Hippocampal formation (tissue), 2 donors: ENCODE measurements at regions not wholly inside any gene's neighbourhood (a gene's known extent, or its start where the extent isn't known, plus 50 kb on each side); places are given as distances from the start of the nearest gene placed in this dataset.

Experiments
- DNase-seq, 2 donors: peaks; one replicate each; lab custom pipeline; 2025; lab: John Stamatoyannopoulos, UW

DNA sequence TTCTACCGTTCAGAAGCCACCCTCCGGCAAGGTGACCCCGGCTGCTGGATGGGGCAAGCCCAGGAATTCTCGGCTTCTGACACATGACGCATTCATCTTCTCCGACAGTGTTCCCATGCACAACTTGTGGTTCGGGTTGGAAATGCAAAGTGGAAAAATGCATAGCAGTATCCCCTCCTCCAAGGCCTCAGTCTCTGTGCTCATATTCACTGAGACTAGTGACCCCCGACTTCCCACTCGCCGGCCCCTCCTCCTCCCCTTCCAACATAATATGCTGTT lies 70.0 kb upstream of the NTM start:
- DNase-seq, result no peak

DNA sequence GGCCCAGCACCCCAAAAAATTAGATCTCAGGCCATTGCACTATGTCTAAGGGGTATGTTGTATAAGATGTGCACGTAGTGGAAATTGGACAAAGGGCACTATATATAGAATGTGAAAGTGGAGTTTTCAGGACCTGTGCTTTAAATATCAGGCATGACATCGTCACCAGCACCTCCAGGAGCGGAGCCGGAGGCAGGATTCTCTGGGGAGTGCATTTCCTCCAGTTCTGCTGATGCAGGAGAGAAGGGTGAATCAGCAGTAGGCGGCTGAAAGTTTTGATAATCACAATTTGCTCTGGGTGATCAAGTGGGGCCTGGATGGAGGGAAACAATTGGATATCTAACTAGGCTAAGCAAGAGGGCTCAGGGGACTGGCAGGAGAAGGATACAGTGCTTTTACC lies 69.1 kb upstream of the NTM start:
- no peak for DNase-seq

DNA sequence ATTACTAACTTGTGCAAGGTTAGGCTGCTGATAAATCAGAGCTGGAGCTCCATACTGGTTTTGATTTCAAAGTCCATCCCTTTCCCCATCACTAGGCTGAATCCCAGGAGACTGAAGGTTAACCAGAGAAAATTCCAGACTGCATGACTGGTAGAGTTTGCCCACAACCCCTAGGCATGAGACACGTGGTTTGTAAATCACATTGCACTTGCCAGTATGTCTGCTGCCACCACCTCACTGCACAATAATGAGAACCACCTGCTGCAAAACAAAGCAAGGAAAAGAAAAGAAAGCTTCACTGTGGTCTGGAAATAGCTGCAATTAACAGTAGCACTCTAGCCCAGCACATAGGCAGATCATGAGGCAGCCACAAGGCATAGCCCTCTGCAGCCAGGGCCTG lies 67.6 kb upstream of the NTM start:
- DNase-seq, result no peak

DNA sequence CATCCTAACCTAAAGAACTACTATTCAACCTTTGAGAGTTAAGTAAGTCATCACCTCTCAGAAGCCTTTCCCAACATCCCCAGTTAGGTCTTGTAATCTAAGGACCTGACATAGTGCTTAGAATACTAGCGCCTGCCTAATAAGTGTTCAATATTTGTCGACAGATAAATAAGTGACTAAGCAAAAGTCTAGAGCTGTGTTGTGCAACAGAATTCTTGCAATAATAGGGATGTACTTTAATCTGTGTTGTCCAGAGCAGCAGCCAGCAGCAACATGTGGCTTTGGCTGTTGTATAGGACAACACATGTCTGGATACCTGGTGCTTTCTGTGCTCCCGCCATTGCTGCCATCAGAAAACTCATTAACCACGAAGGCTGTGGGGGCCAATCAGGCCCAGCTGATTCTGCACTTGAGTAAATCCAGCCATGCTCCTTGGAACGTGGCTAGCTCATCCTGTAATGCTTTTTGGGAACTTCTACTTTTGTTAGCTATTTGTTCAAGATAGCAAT lies 66.8 kb upstream of the NTM start:
- DNase-seq, result no peak

DNA sequence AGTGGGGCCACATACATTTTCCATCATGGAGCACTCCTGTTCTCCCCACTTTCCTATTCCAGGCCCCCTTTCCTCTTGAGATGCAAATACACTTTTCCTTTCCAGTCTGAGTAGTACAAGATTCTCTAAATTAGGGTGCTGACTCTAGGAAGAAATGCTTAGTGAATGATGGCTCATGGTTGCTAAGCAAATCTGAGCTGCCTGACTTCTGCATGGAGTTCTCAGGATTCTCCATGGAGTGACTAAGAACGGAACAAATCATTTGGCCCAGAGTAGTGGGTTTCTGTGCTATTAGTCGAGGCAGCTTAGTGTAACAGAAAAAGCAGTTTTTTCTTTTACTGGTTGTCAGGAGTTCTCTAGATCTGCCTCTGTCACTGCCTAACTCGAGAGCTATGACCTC lies 65.4 kb upstream of the NTM start:
- DNase-seq, result no peak

DNA sequence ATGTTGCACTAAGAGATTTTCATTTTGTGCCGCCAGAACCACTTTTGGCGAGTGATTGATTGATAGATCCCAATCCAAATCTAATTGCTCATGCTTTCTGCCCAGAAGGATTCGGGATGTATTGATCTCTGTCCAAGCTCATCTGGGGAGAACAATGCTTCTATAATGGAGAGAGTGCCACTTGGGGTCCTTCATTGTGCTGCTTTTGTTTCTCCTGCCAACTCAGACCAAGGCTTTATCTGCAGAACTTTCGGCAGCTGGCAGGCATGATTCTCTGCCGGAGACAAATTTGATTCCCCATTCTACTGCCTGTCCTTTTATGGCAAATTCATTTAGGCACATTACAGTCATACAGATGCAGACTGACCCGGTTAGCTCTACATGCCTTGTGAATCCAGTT lies 62.9 kb upstream of the NTM start:
- peak in 1 of 2 donors; percentile 8 for DNase-seq

DNA sequence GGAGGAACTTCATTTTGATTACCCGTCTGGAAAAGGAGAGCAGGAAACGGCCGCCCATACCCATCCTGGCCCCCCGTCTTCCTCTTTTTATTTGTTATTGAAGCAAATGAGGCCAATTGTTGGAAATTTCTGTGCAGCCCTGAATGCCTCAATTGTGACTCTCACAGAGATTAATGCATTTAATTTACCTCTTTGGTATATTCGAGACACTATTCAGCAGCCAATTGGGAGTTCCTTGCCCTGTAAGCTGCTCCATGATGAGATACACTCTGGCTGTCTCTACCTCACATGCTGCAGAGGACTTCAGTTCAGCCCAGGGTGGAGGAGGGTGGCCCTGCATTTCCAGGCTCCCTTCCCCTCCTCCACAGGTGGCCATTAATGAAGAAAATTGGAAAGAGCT lies 60.6 kb upstream of the NTM start:
- no peak for DNase-seq

DNA sequence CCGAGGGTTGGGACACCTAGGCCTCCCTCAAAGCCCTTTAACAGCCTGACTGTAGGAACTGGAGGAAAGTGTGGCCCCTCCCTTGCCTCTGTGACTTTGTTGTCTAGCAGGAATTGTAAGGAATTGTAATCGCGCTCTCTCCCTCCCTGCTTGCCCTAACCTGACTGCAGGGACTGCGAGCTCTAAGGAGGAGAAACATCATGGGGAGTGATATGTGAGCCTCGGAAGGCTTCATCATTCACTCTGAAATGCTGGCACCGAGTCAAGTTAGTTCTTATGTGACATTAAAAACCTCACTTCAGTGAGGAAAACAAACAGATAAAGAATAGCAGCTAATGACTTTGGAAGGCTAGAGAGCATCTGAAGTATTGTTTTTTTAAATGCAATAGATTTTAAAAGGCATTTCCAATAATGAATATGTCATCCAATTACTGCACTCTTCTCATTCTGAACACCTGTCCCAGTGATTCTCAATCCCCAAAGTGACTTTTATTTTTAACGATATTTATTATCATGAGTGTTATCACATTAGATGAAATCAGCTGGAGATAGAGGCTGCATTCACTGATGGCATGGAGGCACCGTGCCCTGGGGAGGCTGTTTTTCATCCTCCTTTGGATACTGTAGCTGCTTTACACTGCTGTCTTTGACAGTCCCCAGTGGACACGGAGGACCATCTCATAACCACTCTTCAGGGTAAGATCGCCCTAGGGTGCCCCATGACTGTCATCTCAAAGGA lies 58.5 kb upstream of the NTM start:
- no peak for DNase-seq
